GM12872 (cell line): ENCODE measurements at regions not wholly inside any gene's neighbourhood (a gene's known extent, or its start where the extent isn't known, plus 50 kb on each side); places are given as distances from the start of the nearest gene placed in this dataset.

Source experiments
- TF ChIP-seq, protein P1 (sequence below): IDR thresholded peaks from 3 replicates; pipeline ENCODE4 v1.5.1; 2011; ENCODE audit warnings: low read depth, mild to moderate bottlenecking, low read length, moderate library complexity; ENCODE audit not compliant: insufficient read depth

DNA sequence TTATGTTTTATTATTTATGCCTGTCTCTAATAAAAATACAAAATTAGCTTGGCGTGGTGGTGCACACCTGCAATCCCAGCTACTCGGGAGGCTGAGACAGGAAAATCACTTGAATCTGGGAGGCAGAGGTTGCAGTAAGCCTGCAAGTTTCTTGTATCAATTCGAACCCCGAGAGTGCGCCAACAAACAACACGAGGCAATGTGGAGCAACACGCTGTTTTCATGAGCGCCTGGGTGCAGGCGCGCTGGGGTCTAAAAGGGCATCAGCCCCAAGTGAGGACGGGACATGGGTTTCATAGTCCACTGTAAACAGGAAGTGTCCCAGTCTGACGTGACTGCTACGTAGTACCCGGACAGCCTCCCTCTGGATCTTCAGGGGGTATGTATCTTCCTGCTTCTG is 1634.6 kb upstream of the AGA start:
- TF ChIP-seq, protein P1, sequence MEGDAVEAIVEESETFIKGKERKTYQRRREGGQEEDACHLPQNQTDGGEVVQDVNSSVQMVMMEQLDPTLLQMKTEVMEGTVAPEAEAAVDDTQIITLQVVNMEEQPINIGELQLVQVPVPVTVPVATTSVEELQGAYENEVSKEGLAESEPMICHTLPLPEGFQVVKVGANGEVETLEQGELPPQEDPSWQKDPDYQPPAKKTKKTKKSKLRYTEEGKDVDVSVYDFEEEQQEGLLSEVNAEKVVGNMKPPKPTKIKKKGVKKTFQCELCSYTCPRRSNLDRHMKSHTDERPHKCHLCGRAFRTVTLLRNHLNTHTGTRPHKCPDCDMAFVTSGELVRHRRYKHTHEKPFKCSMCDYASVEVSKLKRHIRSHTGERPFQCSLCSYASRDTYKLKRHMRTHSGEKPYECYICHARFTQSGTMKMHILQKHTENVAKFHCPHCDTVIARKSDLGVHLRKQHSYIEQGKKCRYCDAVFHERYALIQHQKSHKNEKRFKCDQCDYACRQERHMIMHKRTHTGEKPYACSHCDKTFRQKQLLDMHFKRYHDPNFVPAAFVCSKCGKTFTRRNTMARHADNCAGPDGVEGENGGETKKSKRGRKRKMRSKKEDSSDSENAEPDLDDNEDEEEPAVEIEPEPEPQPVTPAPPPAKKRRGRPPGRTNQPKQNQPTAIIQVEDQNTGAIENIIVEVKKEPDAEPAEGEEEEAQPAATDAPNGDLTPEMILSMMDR: no peak

DNA sequence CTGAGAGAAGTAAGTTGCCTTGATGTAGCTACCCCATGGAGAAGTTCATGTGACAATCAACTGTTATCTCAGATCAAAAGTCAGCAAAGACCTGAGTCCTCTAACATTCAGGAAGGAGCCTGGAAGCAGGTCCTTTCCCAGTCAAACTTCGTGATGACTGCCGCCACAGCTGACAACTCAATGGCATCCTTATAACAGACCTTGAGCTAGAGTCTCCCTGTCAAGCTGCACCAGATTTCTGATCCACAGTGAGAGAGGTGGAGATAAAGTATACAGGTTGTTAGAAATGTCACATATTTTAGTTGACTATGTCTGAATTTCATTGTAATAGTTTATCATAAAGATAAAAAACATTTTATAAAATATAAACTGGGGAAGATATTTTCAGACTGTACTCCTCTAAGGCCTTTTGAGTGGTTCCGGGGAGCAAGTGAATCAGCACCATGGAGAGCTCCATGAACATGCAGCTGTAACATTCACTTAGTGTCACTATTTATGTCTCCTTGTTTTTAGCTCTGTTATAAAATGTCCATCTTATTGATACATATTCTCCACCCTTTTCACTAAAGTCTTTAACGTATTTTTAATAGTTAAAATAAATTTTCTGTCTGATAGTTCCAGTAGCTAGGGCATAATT is 1653.5 kb upstream of the AGA start:
- TF ChIP-seq, protein P1: no peak

DNA sequence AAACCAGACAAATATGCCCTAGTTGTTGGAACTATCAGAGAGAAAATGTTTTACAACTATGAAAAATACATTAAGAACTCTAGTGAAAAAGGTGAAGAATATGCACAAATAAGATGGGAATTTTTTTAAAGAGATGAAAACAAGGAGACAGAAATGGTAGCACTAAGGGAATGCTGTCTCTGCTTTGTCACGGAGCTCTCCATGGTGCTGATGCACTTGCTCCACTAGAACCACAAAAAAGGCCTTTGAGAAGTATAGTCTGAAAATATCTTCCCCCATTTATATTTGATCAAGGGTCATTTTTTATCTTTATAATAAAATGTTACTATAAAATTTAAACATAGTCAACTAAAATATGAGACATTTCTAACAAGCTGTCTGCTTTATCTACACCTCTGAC is 1655.5 kb upstream of the AGA start:
- TF ChIP-seq, protein P1: no peak

DNA sequence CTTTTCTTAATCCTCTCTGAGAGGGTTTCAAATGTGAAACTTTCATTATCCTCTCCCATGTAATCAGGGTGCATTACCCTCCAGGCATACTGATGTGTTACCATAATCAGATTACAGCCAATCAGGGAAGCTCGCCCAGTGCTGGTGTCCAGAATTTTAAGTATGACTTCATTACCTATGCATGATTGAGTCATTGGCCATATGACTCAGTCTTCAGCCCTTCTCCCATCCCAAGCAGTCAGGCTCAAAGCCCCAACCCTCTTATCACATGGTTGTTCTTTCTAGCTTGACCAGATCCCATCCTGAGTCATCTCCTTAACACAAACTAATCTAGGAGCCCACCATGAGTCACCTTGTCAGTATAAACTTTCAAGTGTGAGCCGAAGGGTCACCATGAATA is 1668.1 kb upstream of the AGA start:
- TF ChIP-seq, protein P1: no peak

DNA sequence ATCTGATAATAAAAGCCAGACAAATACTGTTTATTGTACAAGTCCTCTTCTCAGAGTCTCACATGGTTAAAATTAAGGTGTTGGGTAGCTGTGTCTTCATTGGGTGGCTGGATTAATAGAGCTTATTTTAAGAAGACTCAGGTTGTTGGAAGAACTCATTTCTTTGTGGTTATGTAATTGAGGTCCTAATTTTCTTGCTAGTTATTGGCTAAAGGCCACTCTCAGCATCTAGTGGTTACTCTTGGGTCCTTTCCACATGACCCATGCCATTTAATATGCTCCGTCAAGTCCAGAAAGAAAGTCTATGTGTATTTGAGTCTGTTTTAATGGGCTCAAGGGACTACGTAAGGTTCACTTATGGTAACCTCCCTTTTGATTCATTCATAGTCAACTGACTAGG is 1668.6 kb upstream of the AGA start:
- TF ChIP-seq, protein P1: no peak

DNA sequence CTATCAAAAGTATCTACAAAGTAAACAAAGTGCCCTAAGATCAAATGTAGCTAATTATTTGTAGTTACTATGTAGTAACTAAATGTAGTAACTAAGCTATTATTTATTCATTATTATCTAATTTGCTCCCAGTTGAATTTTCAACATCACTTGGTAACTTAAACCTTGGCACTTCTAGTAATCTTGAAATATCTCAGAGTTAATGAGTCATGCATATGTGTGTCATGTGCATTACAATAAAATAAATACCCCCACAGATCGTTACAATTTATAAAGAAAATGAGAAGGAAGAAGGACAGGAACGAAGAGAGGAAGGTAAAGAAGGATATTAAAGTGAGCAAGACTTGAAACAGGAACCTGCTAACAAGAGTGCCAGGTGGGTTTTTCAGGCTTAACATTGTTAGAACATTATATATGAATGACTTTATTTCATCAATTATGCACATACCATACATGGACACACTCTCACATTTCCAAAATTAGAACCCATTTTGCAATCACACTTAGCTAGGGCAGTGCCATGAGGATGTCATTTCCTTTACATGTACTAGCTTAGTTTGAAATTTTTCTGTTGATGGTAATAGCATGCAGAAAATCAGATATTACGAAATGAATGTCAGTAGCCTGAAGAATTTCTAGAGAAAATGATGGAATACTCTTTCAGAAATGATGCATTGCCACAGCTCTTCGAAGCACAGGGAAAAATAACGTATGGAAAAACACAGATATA is 1670.4 kb upstream of the AGA start:
- TF ChIP-seq, protein P1: no peak

DNA sequence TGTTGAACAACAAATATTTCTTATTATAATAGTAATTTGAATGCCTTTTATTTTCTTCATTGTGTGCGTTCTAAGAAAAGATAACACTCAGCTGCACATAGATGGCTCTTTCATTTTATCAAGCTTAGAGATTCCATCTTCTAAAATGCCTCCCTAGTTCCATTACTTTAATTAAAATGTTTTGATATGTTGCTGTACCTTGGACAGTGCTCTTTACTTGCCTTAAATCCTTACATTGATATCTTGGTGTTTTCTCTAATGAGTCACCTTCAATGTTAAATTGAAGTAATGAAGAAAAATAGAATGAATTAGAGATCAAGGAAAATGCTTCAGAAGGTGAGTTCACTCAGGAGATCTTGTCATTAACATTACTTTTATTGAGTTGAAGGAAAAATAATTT is 1672.4 kb upstream of the AGA start:
- TF ChIP-seq, protein P1: no peak
